GM23248 (cell line): ENCODE measurements at regions not wholly inside any gene's neighbourhood (a gene's known extent, or its start where the extent isn't known, plus 50 kb on each side); places are given as distances from the start of the nearest gene placed in this dataset.

Experiments
- DNase-seq: peaks from one replicate; pipeline ENCODE4 v3.0.0-alpha.2; 2015
- H2AFZ ChIP-seq: fragments of 200-600 bp; sonication (generic); 2 replicates; pipeline ENCODE4 v1.6.1; 2016; ENCODE audit warnings: antibody characterized with exemption
- H3F3A ChIP-seq: fragments of 200-600 bp; sonication (generic); 2 replicates; pipeline ENCODE4 v1.6.1; 2016; ENCODE audit warnings: mild to moderate bottlenecking, antibody characterized with exemption, mixed run types; ENCODE audit not compliant: insufficient read depth
- H3K27ac ChIP-seq: fragments of 200-600 bp; sonication (generic); 2 replicates; pipeline ENCODE4 v1.5.1; 2016; ENCODE audit warnings: mild to moderate bottlenecking
- H3K27me3 ChIP-seq: fragments of 200-600 bp; sonication (generic); replicated peaks from 2 replicates; pipeline ENCODE4 v1.6.1; 2016; ENCODE audit warnings: mild to moderate bottlenecking; ENCODE audit not compliant: insufficient read depth
- H3K36me3 ChIP-seq: fragments of 200-600 bp; sonication (generic); 2 replicates; pipeline ENCODE4 v1.6.1; 2016; ENCODE audit warnings: low read depth, mild to moderate bottlenecking
- H3K4me1 ChIP-seq: fragments of 200-600 bp; sonication (generic); 2 replicates; pipeline ENCODE4 v1.6.1; 2016; ENCODE audit warnings: mild to moderate bottlenecking; ENCODE audit not compliant: insufficient read depth
- H3K4me2 ChIP-seq: fragments of 200-600 bp; sonication (generic); one replicate; pipeline ENCODE4 v1.6.1; 2016; ENCODE audit warnings: mild to moderate bottlenecking; ENCODE audit not compliant: unreplicated experiment
- H3K4me3 ChIP-seq: fragments of 200-600 bp; sonication (generic); 2 replicates; pipeline ENCODE4 v1.5.1; 2016; ENCODE audit warnings: mild to moderate bottlenecking
- H3K79me2 ChIP-seq: fragments of 200-600 bp; sonication (generic); 2 replicates; pipeline ENCODE4 v1.6.1; 2016; ENCODE audit warnings: mild to moderate bottlenecking; ENCODE audit not compliant: insufficient read depth
- H3K9ac ChIP-seq: fragments of 200-600 bp; sonication (generic); 2 replicates; pipeline ENCODE4 v1.6.1; 2016; ENCODE audit warnings: mild to moderate bottlenecking
- H3K9me2 ChIP-seq: fragments of 200-600 bp; sonication (generic); 2 replicates; pipeline ENCODE4 v1.6.1; 2016; ENCODE audit warnings: mixed run types, mild to moderate bottlenecking, moderate library complexity; ENCODE audit not compliant: insufficient read depth
- H3K9me3 ChIP-seq: fragments of 200-600 bp; sonication (generic); one replicate; pipeline ENCODE4 v1.6.1; 2017; ENCODE audit warnings: low read depth
- H4K20me1 ChIP-seq: fragments of 200-600 bp; sonication (generic); 2 replicates; pipeline ENCODE4 v1.6.0; 2016; ENCODE audit not compliant: insufficient read depth
- EZH2 ChIP-seq: fragments of 200-600 bp; sonication (generic); IDR thresholded peaks from 2 replicates; pipeline ENCODE4 v1.6.1; 2018; ENCODE audit warnings: antibody characterized with exemption, mild to moderate bottlenecking; ENCODE audit not compliant: insufficient read depth, poor library complexity, severe bottlenecking
- EZH2phosphoT487 ChIP-seq: fragments of 200-600 bp; sonication (generic); IDR thresholded peaks from 2 replicates; pipeline ENCODE4 v1.6.1; 2018; ENCODE audit warnings: antibody characterized with exemption, moderate library complexity, mild to moderate bottlenecking, low read depth; ENCODE audit not compliant: insufficient read depth
- WGBS, 2 experiments: methylation state at CpG; one replicate each; pipeline ENCODE4 v1.1.6; 2015 to 2017; ENCODE audit warnings: low lambda C conversion rate in 2 of 2, low coverage in 1 of 2; ENCODE audit errors: missing lambda C conversion rate in 2 of 2; 5-methylcytosine and 5-hydroxymethylcytosine counted together
- in situ Hi-C: fragments of 300-500 bp; cut with MboI; formaldehyde crosslinking; loops from 2 replicates; pipeline ENCODE4 v1.15.0; 2020

DNA sequence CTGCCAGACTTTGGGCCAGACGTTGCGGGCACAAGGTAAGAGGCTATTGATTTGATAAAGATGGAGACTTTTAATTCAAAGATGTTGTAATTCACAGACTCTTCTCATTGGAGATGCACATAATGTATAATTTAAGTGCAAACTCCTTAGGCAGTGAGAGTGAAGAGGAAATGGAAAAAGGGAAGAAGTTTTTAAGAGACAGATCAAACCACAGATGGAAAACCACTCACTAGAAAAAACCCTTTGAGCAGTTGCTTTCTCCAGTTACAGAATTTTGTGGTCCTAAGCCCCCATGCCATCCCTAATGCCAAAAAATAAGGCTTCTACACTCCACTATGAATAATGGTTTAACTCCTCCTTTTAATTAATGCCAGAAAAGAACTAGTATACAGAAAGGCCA lies 977.1 kb upstream of the PRKX start:
- DNase-seq: no peak
- in situ Hi-C loops: no loop called here
- no peak overlapping the region for H3K4me3 ChIP-seq
- H3K9me2 ChIP-seq: no peaks in the 10 kb centered on the region
- H3K27ac ChIP-seq: no peak overlapping the region
- no peaks in the 10 kb centered on the region for H3K36me3 ChIP-seq
- H3K4me2 ChIP-seq: no peak overlapping the region
- no peak for TF ChIP-seq EZH2
- no peak for TF ChIP-seq EZH2phosphoT487
- H3F3A ChIP-seq: no peaks in the 10 kb centered on the region
- H3K27me3 ChIP-seq: no peaks in the 10 kb centered on the region
- no peaks in the 10 kb centered on the region for H3K4me1 ChIP-seq
- H3K79me2 ChIP-seq: no peaks in the 10 kb centered on the region
- 60 to 86% methylated on average over 1 to 2 of the region's 2 CpGs for WGBS, 2 experiments
- no peak overlapping the region for H3K9ac ChIP-seq
- no peaks in the 10 kb centered on the region for H4K20me1 ChIP-seq
- H3K9me3 ChIP-seq: no peaks in the 10 kb centered on the region
- no peak overlapping the region for H2AFZ ChIP-seq

DNA sequence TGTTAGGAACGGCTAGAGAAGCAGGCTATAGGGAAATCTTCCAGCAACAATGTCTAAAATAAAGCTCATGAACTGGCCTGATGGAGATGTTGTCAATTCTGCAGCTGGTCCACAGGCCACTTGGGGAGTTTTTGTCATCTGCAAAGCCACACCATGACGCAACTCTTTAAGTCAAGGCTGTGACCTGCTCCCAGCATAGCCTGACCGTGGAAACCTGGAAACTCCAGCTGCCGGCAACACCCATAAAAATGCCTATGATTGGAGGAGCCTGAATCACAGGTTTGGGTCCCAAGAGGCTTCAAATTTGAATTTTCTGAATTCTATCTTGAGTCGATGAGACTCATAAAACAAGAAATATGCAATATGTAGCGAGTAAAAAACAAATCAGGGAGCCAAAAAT lies 969.2 kb upstream of the PRKX start:
- 15 to 20% methylated on average over 6 of the region's 6 CpGs for WGBS, 2 experiments
- no peaks in the 10 kb centered on the region for H3K4me1 ChIP-seq
- H4K20me1 ChIP-seq: no peaks in the 10 kb centered on the region
- H3K4me3 ChIP-seq: no peak overlapping the region
- no peaks in the 10 kb centered on the region for H3K27me3 ChIP-seq
- no peak overlapping the region for H3K9ac ChIP-seq
- H3K27ac ChIP-seq: no peak overlapping the region
- DNase-seq: no peak
- no peak overlapping the region for H2AFZ ChIP-seq
- TF ChIP-seq EZH2 (no peak), EZH2phosphoT487 (no peak)
- no peaks in the 10 kb centered on the region for H3K9me2 ChIP-seq
- H3K36me3 ChIP-seq: no peaks in the 10 kb centered on the region
- no peaks in the 10 kb centered on the region for H3K79me2 ChIP-seq
- H3K9me3 ChIP-seq: no peaks in the 10 kb centered on the region
- H3K4me2 ChIP-seq: no peak overlapping the region
- no peaks in the 10 kb centered on the region for H3F3A ChIP-seq
- in situ Hi-C loops: no loop called here

DNA sequence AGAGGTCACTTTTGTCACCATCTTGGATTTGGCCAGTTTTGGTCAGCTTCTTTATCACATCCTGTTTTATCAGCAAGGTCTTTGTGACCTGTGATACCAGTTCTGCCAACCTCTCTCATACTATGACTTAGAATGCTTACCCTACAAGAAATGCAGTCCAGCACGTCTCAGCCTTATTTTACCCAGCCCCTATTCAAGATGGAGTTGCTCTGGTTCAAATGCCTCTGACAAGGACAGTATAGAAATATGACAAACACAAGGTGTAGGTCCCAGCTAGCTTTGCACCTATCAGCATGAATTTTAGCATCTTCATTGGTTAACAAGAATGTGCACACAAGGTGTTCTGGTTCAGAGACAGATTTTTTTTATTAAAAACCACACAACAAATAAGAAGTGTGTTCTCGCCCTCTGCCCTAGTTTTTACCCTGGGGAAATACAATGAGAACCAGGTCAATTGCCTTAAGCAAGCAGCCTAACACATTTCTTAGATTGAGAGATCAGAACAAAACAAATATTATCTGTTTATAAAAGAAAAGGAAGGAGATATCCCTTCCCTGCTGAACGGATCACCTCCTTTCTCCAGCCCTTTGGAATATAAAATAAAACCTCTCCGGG lies 962.3 kb upstream of the PRKX start:
- no peak overlapping the region for H2AFZ ChIP-seq
- in situ Hi-C loops: no loop called here
- no peak overlapping the region for H3K9ac ChIP-seq
- H3K36me3 ChIP-seq: no peaks in the 10 kb centered on the region
- H3K4me1 ChIP-seq: no peaks in the 10 kb centered on the region
- H3K79me2 ChIP-seq: no peaks in the 10 kb centered on the region
- no peaks in the 10 kb centered on the region for H4K20me1 ChIP-seq
- no peak overlapping the region for H3K4me3 ChIP-seq
- no peak overlapping the region for H3K27ac ChIP-seq
- no peak for TF ChIP-seq EZH2phosphoT487
- no peak for TF ChIP-seq EZH2
- no peaks in the 10 kb centered on the region for H3K27me3 ChIP-seq
- no peaks in the 10 kb centered on the region for H3K9me3 ChIP-seq
- no peaks in the 10 kb centered on the region for H3K9me2 ChIP-seq
- DNase-seq: no peak
- no peaks in the 10 kb centered on the region for H3F3A ChIP-seq
- no peak overlapping the region for H3K4me2 ChIP-seq
- WGBS, 2 experiments: 5 to 7% methylated on average over 4 of the region's 4 CpGs

DNA sequence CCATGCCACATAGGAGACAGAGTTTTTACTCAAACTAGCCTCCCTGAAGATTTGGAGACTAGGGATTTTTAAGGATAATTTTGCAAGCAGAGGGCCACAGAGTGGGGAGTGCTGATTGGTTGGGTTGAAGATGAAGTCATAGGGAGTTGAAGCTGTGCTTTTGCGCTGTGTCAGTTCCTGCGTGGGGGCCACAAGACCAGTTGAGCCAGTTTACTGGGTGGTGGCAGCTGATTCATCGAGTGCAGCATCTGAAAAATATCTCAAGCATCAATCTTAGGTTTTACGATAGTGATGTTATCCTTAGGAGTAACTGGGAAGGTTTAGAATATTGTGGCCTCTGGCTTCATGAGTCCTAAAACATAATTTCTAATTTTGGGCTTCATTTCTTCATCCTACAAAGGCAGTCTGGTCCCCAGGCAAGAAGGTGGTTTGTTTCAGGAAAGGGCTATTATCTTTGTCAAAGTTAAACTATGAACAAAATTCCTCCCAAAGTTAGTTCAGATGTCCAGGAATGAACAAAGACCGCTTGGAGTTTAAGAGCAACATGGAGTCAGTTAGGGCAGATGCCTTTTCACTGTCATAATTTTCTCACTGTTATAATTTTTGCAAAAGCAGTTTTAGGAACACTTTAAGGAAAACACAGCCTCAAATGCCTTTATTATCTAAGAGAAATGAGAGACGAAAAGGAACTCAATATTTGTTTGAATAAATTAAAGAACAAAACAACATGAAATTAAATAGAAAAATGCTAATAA lies 960.8 kb upstream of the PRKX start:
- H3K4me3 ChIP-seq: no peak overlapping the region
- H3K27me3 ChIP-seq: no peaks in the 10 kb centered on the region
- DNase-seq: no peak
- no peak overlapping the region for H3K27ac ChIP-seq
- in situ Hi-C loops: no loop called here
- no peaks in the 10 kb centered on the region for H3F3A ChIP-seq
- WGBS, 2 experiments: 26 to 31% methylated on average over 6 of the region's 6 CpGs
- H3K36me3 ChIP-seq: no peaks in the 10 kb centered on the region
- H3K9me2 ChIP-seq: no peaks in the 10 kb centered on the region
- no peak overlapping the region for H3K9ac ChIP-seq
- no peaks in the 10 kb centered on the region for H3K79me2 ChIP-seq
- no peaks in the 10 kb centered on the region for H4K20me1 ChIP-seq
- no peak overlapping the region for H2AFZ ChIP-seq
- H3K4me2 ChIP-seq: no peak overlapping the region
- no peaks in the 10 kb centered on the region for H3K4me1 ChIP-seq
- no peak for TF ChIP-seq EZH2phosphoT487
- TF ChIP-seq EZH2: no peak
- no peaks in the 10 kb centered on the region for H3K9me3 ChIP-seq
